ENCODE measurements at regions not wholly inside any gene's neighbourhood (a gene's known extent, or its start where the extent isn't known, plus 50 kb on each side); places are given as distances from the start of the nearest gene placed in this dataset.

- no peak for DNase-seq (ENCODE audit: low read depth in 3 of 3, low spot score in 2 of 3)
Measured at GRCh38 chr15:53462651-53463050, 296.8 kb downstream of the WDR72 start.

GRCh38 chr15:53461677-53462076 lies 297.8 kb downstream of the WDR72 start:
- DNase-seq (ENCODE audit: low read depth in 3 of 3, low spot score in 2 of 3): no peak

- DNase-seq (ENCODE audit: low read depth in 3 of 3, low spot score in 2 of 3): no peak
Measured at GRCh38 chr15:53458736-53459135, 300.7 kb downstream of the WDR72 start.

- DNase-seq (ENCODE audit: low read depth in 3 of 3, low spot score in 2 of 3): no peak
Measured at GRCh38 chr15:53457479-53457878, 302.0 kb downstream of the WDR72 start.

GRCh38 chr15:53454843-53455721 lies 304.4 kb downstream of the WDR72 start:
- no peak for DNase-seq (ENCODE audit: low read depth in 3 of 3, low spot score in 2 of 3)

GRCh38 chr15:53454535-53454842 lies 305.0 kb downstream of the WDR72 start:
- DNase-seq (ENCODE audit: low read depth in 3 of 3, low spot score in 2 of 3): no peak

- DNase-seq (ENCODE audit: low read depth in 3 of 3, low spot score in 2 of 3): no peak
Measured at GRCh38 chr15:53453253-53454105, 306.0 kb downstream of the WDR72 start.

- no peak for DNase-seq (ENCODE audit: low read depth in 3 of 3, low spot score in 2 of 3)
Measured at GRCh38 chr15:53448232-53449015, 311.0 kb downstream of the WDR72 start.

- no peak for DNase-seq (ENCODE audit: low read depth in 3 of 3, low spot score in 2 of 3)
Measured at GRCh38 chr15:53447742-53448141, 311.7 kb downstream of the WDR72 start.

GRCh38 chr15:53447053-53447574 lies 312.3 kb downstream of the WDR72 start:
- no peak for DNase-seq (ENCODE audit: low read depth in 3 of 3, low spot score in 2 of 3)

- DNase-seq (ENCODE audit: low read depth in 3 of 3, low spot score in 2 of 3): no peak
Measured at GRCh38 chr15:53446376-53446775, 313.1 kb downstream of the WDR72 start.

- DNase-seq (ENCODE audit: low read depth in 3 of 3, low spot score in 2 of 3): no peak
Measured at GRCh38 chr15:53445531-53445930, 313.9 kb downstream of the WDR72 start.

GRCh38 chr15:53437985-53438841 lies 321.2 kb downstream of the WDR72 start:
- no peak for DNase-seq (ENCODE audit: low read depth in 3 of 3, low spot score in 2 of 3)

- DNase-seq (ENCODE audit: low read depth in 3 of 3, low spot score in 2 of 3): no peak
Measured at GRCh38 chr15:53437366-53437765, 322.1 kb downstream of the WDR72 start.

GRCh38 chr15:53434174-53434678 lies 325.2 kb downstream of the WDR72 start:
- DNase-seq (ENCODE audit: low read depth in 3 of 3, low spot score in 2 of 3): no peak

- DNase-seq (ENCODE audit: low read depth in 3 of 3, low spot score in 2 of 3): no peak
Measured at GRCh38 chr15:53416219-53416940, 343.1 kb downstream of the WDR72 start.

GRCh38 chr15:53414167-53414566 lies 345.3 kb downstream of the WDR72 start:
- DNase-seq (ENCODE audit: low read depth in 3 of 3, low spot score in 2 of 3): no peak

- DNase-seq (ENCODE audit: low read depth in 3 of 3, low spot score in 2 of 3): no peak
Measured at GRCh38 chr15:53412542-53412941, 346.9 kb downstream of the WDR72 start.

- DNase-seq (ENCODE audit: low read depth in 3 of 3, low spot score in 2 of 3): no peak
Measured at GRCh38 chr15:53404930-53405493, 354.5 kb downstream of the WDR72 start.

Data from right renal cortex interstitium (tissue), 3 donors.